GM12878 (cell line): ENCODE measurements at regions not wholly inside any gene's neighbourhood (a gene's known extent, or its start where the extent isn't known, plus 50 kb on each side); places are given as distances from the start of the nearest gene placed in this dataset.
"Not testable (repeated sequence)": the region's sequence is repeated elsewhere in the genome, so short reads cannot be mapped to it uniquely, and the experiment has no call there.

ENCODE experiments used
- NBN ChIP-seq: fragments of 450-650 bp; IDR thresholded peaks from 2 replicates; pipeline ENCODE4 v1.6.1; 2016
- POLR2AphosphoS5 ChIP-seq: IDR thresholded peaks from 2 replicates; pipeline ENCODE4 v1.6.1; 2011; ENCODE audit warnings: mild to moderate bottlenecking, low read length, inconsistent platforms
- TF ChIP-seq, protein P1 (sequence below), 3 experiments: IDR thresholded peaks in 2 of 3; conservative IDR thresholded peaks in 1 of 3; 2 replicates each; pipeline ENCODE4 v1.5.1; 2011; ENCODE audit warnings: low read depth in 3 of 3, low read length in 3 of 3, mild to moderate bottlenecking in 3 of 3, control low read depth in 2 of 3, moderate library complexity in 2 of 3, inconsistent platforms in 1 of 3, mixed read lengths in 1 of 3; ENCODE audit not compliant: control insufficient read depth in 2 of 3, insufficient read depth in 1 of 3; ENCODE audit errors: extremely low read depth in 1 of 3

DNA sequence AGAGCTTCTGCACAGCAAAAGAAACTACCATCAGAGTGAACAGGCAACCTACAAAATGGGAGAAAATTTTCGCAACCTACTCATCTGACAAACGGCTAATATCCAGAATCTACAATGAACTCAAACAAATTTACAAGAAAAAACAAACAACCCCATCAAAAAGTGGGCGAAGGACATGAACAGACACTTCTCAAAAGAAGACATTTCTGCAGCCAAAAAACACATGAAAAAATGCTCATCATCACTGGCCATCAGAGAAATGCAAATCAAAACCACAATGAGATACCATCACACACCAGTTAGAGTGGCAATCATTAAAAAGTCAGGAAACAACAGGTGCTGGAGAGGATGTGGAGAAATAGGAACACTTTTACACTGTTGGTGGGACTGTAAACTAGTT, 1439.7 kb downstream of the FSCB start:
- TF ChIP-seq NBN, POLR2AphosphoS5: not testable (repeated sequence)
- TF ChIP-seq, protein P1, sequence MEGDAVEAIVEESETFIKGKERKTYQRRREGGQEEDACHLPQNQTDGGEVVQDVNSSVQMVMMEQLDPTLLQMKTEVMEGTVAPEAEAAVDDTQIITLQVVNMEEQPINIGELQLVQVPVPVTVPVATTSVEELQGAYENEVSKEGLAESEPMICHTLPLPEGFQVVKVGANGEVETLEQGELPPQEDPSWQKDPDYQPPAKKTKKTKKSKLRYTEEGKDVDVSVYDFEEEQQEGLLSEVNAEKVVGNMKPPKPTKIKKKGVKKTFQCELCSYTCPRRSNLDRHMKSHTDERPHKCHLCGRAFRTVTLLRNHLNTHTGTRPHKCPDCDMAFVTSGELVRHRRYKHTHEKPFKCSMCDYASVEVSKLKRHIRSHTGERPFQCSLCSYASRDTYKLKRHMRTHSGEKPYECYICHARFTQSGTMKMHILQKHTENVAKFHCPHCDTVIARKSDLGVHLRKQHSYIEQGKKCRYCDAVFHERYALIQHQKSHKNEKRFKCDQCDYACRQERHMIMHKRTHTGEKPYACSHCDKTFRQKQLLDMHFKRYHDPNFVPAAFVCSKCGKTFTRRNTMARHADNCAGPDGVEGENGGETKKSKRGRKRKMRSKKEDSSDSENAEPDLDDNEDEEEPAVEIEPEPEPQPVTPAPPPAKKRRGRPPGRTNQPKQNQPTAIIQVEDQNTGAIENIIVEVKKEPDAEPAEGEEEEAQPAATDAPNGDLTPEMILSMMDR (IDR thresholded peaks at IDR 0.05 in 2 of 3, conservative IDR thresholded peaks at IDR 0.05 in 1 of 3; ENCODE audit: control insufficient read depth in 2 of 3, extremely low read depth in 1 of 3, insufficient read depth in 1 of 3, low read depth in 3 of 3, low read length in 3 of 3) = not testable (repeated sequence)
